ENCODE measurements at regions not wholly inside any gene's neighbourhood (a gene's known extent, or its start where the extent isn't known, plus 50 kb on each side); places are given as distances from the start of the nearest gene placed in this dataset.

DNA sequence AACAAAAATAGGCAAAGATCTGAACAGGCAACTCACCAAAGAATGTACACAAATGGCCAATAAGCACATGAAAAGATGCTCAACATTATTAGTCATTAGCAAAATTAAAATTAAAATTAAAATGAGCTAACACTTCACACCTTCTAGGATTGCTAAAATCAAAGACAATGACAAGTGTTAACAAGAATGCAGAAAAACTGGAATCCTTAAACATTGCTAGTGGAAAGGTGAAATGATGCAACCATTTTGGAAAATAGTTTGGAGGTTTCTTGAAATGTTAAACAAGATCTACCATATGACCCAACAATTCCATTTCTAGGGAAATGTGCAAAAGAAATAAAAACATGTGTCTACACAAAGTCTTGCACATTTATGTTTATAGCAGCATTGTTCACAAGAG is 75.5 kb upstream of the DST start:
- H3K4me3 ChIP-seq (ENCODE audit: low read depth, low read length), result no peak overlapping the region
- TF ChIP-seq CTCF (IDR thresholded peaks at IDR 0.05; ENCODE audit: insufficient read depth, low read depth, low read length), result no peak
- DNase-seq (ENCODE audit: low read depth), result no peak

DNA sequence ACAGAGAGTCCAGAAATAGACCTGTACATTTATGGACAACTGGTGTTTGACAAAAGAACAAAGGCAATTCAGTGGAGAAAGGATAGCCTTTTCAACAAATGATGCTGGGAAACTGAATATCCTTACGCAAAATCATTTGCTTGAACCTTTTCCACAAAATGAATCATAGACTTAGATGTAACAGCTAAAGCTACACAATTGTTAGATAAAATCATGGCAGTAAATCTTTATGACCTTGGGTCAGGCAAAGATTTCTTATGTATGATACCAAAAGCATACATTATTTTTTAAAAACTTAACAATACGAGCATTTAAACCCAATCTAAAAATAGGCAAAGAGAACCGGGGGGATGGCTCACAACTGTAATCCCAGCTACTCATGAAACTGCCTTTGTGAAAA is 73.5 kb upstream of the DST start:
- no peak for DNase-seq (ENCODE audit: low read depth)

DNA sequence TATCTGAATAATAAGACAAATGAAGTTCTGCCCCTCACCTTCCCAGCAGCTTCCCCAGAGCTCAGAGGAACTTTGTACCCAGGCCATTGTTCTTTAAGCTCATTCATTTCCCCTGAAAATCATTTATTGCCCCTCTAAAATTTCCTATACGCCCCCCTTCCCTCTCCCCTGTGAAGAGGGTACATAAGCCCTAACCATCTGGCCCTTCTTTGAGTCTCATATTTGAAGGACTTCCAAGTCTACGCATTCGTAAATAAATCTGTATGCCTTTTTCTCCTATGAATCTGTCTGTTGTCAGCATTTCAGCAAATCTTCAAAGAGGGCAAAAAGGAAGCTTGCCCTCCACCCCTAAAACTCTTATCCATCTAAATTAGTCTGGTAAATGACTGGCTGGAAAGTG is 73.1 kb upstream of the DST start:
- H3K4me3 ChIP-seq (ENCODE audit: low read depth, low read length), result no peak overlapping the region
- DNase-seq (ENCODE audit: low read depth), result no peak
- TF ChIP-seq CTCF (IDR thresholded peaks at IDR 0.05; ENCODE audit: insufficient read depth, low read depth, low read length), result no peak

More for the DNA sequence above, 73.5 kb upstream of the DST start:
- no peak overlapping the region for H3K4me3 ChIP-seq (ENCODE audit: low read depth, low read length)
- TF ChIP-seq CTCF (IDR thresholded peaks at IDR 0.05; ENCODE audit: insufficient read depth, low read depth, low read length), result no peak

GRCh38 chr6:56714982-56715456 is 72.3 kb upstream of the DST start:
- peak; percentile 79 for DNase-seq (ENCODE audit: low read depth)
- no peak overlapping the region for H3K4me3 ChIP-seq (ENCODE audit: low read depth, low read length)
- TF ChIP-seq CTCF (IDR thresholded peaks at IDR 0.05; ENCODE audit: insufficient read depth, low read depth, low read length), result no peak

- TF ChIP-seq CTCF (IDR thresholded peaks at IDR 0.05; ENCODE audit: insufficient read depth, low read depth, low read length), result no peak
- no peak for DNase-seq (ENCODE audit: low read depth)
- H3K4me3 ChIP-seq (ENCODE audit: low read depth, low read length), result no peak overlapping the region
These were observed 71.6 kb upstream of the DST start for GRCh38 chr6:56714273-56714672.

DNA sequence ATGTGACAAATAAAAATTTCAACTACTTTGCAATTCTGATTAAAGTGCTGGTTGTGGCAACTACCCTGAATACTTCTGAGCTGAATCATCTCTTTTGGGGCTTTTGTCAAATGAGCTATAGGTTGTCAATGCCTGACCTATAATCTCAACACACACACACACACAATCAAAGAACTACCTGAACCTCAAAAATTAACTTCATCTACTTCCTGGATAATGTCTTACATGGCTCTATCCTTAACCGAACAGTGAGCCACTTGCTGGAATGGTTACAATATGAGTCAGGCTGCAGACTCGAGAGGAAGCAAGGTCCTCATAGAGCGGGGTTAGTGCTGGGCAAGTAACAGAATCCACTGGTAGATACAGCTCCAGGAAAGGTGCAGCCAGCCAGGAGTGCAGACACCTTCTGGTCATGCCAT is 70.6 kb upstream of the DST start:
- H3K4me3 ChIP-seq (ENCODE audit: low read depth, low read length), result no peak overlapping the region
- peak; percentile 78 for DNase-seq (ENCODE audit: low read depth)
- TF ChIP-seq CTCF (IDR thresholded peaks at IDR 0.05; ENCODE audit: insufficient read depth, low read depth, low read length), result no peak

- no peak for TF ChIP-seq CTCF (IDR thresholded peaks at IDR 0.05; ENCODE audit: insufficient read depth, low read depth, low read length)
- no peak overlapping the region for H3K4me3 ChIP-seq (ENCODE audit: low read depth, low read length)
- DNase-seq (ENCODE audit: low read depth), result no peak
These were observed 68.3 kb upstream of the DST start for GRCh38 chr6:56710967-56711366.
